22Rv1 (cell line): ENCODE measurements at regions not wholly inside any gene's neighbourhood (a gene's known extent, or its start where the extent isn't known, plus 50 kb on each side); places are given as distances from the start of the nearest gene placed in this dataset.
A peak's percentile ranks its signal among the peaks of the same experiment; 100 is the strongest.

Experiments
- H3K27ac ChIP-seq: fragments of 450-650 bp; 2 replicates; pipeline ENCODE4 v1.5.1; 2017
- CTCF ChIP-seq: fragments of 450-650 bp; IDR thresholded peaks from 2 replicates; pipeline ENCODE4 v1.5.1; 2017; ENCODE audit warnings: mild to moderate bottlenecking
- ZFX ChIP-seq: fragments of 450-650 bp; IDR thresholded peaks from 2 replicates; pipeline ENCODE4 v1.6.1; 2017; ENCODE audit warnings: antibody characterized with exemption, borderline replicate concordance

GRCh38 chr13:73733706-73734105 is 400.5 kb downstream of the KLF12 start:
- no peak overlapping the region for H3K27ac ChIP-seq
- TF ChIP-seq ZFX (no peak), CTCF (no peak)

GRCh38 chr13:73732350-73732749 is 401.9 kb downstream of the KLF12 start:
- no peak overlapping the region for H3K27ac ChIP-seq
- TF ChIP-seq ZFX = no peak
- TF ChIP-seq CTCF = no peak

GRCh38 chr13:73731564-73731963 is 402.6 kb downstream of the KLF12 start:
- no peak for TF ChIP-seq CTCF
- no peak for TF ChIP-seq ZFX
- no peak overlapping the region for H3K27ac ChIP-seq

- H3K27ac ChIP-seq = no peak overlapping the region
- TF ChIP-seq CTCF = no peak
- no peak for TF ChIP-seq ZFX
These were observed 404.2 kb downstream of the KLF12 start for GRCh38 chr13:73730014-73730413.

- H3K27ac ChIP-seq = no peak overlapping the region
- no peak for TF ChIP-seq CTCF
- no peak for TF ChIP-seq ZFX
These were observed 405.2 kb downstream of the KLF12 start for GRCh38 chr13:73729046-73729445.

GRCh38 chr13:73722120-73722519 is 412.1 kb downstream of the KLF12 start:
- H3K27ac ChIP-seq = no peak overlapping the region
- peak; percentile 37; the same call in 1 of the 2 replicates for TF ChIP-seq CTCF
- TF ChIP-seq ZFX = no peak

GRCh38 chr13:73721571-73721970 is 412.6 kb downstream of the KLF12 start:
- no peak overlapping the region for H3K27ac ChIP-seq
- no peak for TF ChIP-seq CTCF
- no peak for TF ChIP-seq ZFX
